Bronchial epithelial cell (primary cell): ENCODE measurements at regions not wholly inside any gene's neighbourhood (a gene's known extent, or its start where the extent isn't known, plus 50 kb on each side); places are given as distances from the start of the nearest gene placed in this dataset.

Experiments
- DNase-seq: peaks from one replicate; pipeline ENCODE4 v3.0.0-alpha.2; 2010; ENCODE audit warnings: low read depth
- FAIRE-seq: peaks from 2 replicates; lab custom pipeline; 2011; peaks lifted over from hg19 to GRCh38; lab: Jason Lieb, UNC
- H3K27me3 ChIP-seq: 2 replicates; pipeline ENCODE4 v1.5.1; 2011; ENCODE audit warnings: low read length; ENCODE audit not compliant: control insufficient read depth, insufficient read depth
- H3K36me3 ChIP-seq: 2 replicates; pipeline ENCODE4 v1.5.1; 2011; ENCODE audit warnings: low read length; ENCODE audit not compliant: control insufficient read depth, insufficient read depth
- H3K4me3 ChIP-seq: 2 replicates; pipeline ENCODE4 v1.5.1; 2011; ENCODE audit warnings: mild to moderate bottlenecking, low read depth, low read length, control low read depth
- TF ChIP-seq, protein P1 (sequence below): IDR thresholded peaks from 2 replicates; pipeline ENCODE4 v1.5.1; 2011; ENCODE audit warnings: mild to moderate bottlenecking, moderate library complexity, low read length, control low read depth, inconsistent platforms; ENCODE audit not compliant: insufficient read depth, severe bottlenecking

DNA sequence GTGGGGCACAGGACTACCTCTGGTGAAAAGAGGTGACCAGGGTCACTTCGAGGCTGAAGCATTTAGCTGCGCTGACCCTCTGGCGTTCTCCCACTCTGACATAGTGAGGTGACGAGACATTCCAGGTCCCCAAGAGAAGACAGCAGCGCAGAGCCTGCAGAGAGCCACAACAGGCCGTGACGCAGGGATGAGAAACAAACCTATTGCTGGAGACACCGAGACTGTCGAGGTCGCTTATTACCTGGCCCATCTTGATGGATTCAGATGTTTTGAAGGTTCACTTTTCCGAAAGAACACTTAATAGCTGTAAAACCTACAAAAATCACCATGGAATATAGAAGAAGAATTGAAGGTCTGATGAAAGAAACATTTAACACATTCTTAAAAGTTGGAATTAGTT lies 466.3 kb downstream of the NR2F2 start:
- no peak overlapping the region for H3K4me3 ChIP-seq
- H3K27me3 ChIP-seq: no peaks in the 10 kb centered on the region
- DNase-seq: no peak
- no peaks in the 10 kb centered on the region for H3K36me3 ChIP-seq
- TF ChIP-seq, protein P1, sequence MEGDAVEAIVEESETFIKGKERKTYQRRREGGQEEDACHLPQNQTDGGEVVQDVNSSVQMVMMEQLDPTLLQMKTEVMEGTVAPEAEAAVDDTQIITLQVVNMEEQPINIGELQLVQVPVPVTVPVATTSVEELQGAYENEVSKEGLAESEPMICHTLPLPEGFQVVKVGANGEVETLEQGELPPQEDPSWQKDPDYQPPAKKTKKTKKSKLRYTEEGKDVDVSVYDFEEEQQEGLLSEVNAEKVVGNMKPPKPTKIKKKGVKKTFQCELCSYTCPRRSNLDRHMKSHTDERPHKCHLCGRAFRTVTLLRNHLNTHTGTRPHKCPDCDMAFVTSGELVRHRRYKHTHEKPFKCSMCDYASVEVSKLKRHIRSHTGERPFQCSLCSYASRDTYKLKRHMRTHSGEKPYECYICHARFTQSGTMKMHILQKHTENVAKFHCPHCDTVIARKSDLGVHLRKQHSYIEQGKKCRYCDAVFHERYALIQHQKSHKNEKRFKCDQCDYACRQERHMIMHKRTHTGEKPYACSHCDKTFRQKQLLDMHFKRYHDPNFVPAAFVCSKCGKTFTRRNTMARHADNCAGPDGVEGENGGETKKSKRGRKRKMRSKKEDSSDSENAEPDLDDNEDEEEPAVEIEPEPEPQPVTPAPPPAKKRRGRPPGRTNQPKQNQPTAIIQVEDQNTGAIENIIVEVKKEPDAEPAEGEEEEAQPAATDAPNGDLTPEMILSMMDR: no peak
- FAIRE-seq: no peak

DNA sequence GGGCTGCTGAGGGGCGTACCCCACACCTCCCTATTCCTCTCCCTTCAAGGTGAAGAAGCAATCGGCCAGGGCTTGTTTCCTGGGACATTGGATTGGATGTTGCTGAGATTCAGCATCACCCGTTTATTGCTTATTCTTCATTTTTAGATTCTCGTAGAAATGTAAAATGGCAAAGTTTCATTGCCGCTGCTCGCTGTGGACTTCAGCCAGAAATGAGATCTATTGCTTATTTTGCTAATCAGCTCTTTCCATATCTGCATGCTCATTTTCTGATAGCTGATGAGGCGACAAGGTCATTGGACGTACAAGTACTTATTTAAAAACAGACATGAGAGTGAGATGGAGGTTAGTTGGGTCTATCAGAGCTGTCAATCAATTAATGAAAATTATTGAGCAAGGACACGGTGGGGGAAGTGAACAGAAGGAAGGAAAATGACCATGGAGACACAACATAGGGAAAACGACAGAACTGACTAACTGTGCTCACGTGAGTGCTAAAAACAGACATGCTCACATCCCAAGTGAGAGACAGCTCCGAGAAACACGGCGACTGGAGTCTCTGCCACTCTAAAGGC lies 471.2 kb downstream of the NR2F2 start:
- FAIRE-seq: peak; percentile 40
- TF ChIP-seq, protein P1: no peak
- Histone ChIP-seq H3K27me3 (no peaks in the 10 kb centered on the region), H3K36me3 (no peaks in the 10 kb centered on the region), H3K4me3 (no peak overlapping the region)
- DNase-seq: no peak

DNA sequence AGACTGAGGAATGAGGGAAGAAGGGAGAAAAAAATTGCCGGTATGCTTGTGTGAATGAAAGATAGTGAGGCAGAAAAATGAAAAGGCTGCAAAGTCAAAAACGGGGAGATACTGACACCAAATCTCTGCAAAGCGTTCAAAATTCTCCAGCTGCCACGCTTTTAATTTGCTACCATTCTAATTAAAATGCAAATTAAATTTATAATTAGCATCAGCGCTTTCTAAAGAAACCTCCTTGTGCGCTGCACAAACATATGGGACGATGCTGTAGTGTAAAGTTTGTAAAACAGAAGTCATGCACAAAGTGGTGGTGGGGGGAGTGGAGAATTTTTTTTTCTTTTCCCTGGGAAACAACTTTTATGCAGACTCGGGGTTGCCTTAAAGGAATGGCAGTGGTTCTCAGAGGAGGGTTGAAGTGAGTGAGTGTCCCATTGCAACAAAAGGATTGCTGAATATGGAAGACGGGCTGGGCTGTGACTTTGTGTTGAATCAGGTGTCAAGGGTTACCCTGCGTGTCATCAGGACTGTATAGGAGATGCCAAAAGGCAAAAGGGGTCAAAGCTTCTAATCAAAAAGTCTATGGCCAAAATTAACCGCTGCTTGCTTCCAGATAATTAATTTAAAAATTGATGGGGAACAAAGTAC lies 472.2 kb downstream of the NR2F2 start:
- Histone ChIP-seq H3K36me3 (no peaks in the 10 kb centered on the region), H3K27me3 (no peaks in the 10 kb centered on the region), H3K4me3 (no peak overlapping the region)
- FAIRE-seq: no peak
- TF ChIP-seq, protein P1: no peak
- no peak for DNase-seq

DNA sequence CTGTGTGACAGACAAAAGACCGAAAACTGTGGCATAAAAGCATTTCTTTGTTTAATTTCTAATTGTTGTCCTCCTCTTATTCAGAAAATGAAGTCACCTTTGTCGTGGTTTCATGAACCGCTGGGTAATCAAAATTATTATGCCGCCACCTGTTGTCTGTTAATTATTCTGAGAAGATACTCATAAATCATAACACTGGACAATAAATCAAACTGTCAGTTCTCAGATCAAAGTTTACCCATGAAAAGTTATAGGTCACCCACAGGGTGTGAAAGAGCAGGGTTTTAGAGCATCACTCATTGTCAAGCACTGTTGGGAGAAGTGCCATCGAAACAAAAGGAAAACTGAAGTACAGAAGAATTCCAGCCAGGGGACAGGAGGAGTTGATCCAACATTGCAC lies 474.3 kb downstream of the NR2F2 start:
- Histone ChIP-seq H3K4me3 (no peak overlapping the region), H3K27me3 (no peaks in the 10 kb centered on the region), H3K36me3 (no peaks in the 10 kb centered on the region)
- DNase-seq: no peak
- TF ChIP-seq, protein P1: no peak
- no peak for FAIRE-seq

DNA sequence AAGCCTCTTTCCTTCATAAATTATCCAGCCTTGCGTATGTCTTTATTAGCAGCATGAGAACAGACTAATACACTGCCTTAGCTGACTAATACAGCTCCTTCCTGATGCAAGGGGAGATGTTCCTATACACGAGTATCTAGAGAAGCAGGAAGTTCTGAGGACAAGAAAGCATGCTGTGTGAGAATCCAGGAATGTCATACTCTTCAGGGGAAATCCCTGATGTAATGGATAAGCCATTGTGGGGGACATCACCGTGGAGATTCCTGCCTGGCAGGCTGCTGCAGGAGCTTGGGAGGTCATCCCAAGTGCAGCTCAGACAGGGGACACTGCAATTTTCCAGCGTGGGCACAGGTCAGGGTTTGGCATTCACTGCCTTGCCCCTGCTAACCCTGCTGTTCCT lies 476.9 kb downstream of the NR2F2 start:
- TF ChIP-seq, protein P1: no peak
- Histone ChIP-seq H3K4me3 (no peak overlapping the region), H3K36me3 (no peaks in the 10 kb centered on the region), H3K27me3 (no peaks in the 10 kb centered on the region)
- FAIRE-seq (no peak), DNase-seq (no peak)

DNA sequence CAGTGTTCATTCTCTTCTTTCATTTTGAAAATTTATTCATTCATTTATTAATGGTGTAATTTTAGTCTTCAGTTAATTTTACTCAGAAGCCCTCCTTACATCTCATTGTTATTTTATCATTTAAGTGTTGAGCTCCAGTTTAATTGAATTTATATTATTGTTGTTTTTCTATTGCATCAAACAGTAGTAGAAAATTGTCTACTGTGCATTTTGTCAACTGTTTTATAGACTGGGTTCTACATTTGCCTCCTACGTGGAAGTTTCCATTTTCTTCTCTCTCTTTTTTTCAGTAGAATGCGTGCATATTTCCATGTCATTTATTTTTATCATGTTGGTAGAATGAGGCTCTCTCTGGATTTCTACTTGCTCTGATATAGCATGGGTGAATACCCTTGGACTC lies 487.4 kb downstream of the NR2F2 start:
- no peak overlapping the region for H3K4me3 ChIP-seq
- DNase-seq (no peak), FAIRE-seq (no peak)
- H3K27me3 ChIP-seq: no peaks in the 10 kb centered on the region
- H3K36me3 ChIP-seq: no peaks in the 10 kb centered on the region
- TF ChIP-seq, protein P1: no peak
